D341Med (cell line): ENCODE measurements at regions not wholly inside any gene's neighbourhood (a gene's known extent, or its start where the extent isn't known, plus 50 kb on each side); places are given as distances from the start of the nearest gene placed in this dataset.

Experiments used
- DNase-seq: peaks from one replicate; pipeline ENCODE4 v3.0.0; 2012; ENCODE audit warnings: low spot score

DNA sequence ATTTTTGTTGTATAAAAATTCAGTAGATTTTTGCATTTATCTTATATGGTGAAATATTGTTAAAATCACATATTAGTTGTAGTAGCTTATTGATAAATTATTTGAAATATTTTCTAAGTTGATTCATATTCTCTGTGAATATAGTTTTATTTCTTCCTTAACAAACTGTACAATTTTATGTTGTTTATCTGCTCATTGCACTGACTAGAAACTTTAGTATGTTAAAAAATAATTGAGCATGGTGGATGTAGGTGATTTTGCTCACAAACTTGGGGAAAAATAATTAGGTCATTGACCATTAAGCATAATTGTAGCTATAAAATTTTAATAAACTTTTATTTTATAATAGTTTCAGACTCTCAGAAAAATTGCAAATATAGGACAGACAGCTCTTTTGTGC, 1445.3 kb upstream of the MIR17HG start:
- no peak for DNase-seq

DNA sequence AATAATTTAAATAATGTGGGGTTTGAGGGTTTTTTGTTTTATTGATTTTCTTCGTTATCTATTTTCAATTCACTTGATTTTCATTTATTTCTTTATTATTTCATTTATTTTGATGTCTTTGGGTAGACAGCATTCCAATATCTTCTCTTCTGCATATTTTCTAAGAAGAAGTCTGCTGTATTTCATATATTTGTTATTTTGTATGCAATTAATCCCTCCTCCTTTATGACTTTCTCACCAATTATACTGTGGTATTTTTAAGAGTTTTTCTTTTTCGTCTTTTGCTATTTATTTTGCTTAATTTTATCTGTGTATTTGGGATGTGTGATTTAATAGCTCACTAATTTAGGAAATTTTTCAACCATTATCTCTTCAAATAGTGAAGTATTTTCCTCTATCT, 1444.4 kb upstream of the MIR17HG start:
- DNase-seq: no peak

DNA sequence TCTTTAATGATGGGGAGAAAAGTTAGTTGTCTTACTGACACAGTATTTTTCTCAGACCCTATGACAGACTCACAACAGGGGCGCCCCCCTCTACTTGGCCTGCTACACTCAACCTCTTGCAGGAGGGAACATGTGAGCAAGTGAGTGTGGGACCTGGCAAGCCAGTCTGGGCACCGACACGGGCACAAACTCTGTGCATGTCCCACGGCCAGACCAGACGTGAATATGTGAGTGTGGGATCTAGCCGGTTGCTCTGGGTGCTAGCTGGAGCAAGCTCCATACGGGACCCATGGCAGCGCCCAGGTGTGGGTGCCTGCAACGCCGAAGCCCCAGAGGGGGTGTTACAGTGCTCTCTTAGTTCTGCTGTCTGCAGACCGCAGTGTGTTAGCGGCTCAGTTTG, 1437.3 kb upstream of the MIR17HG start:
- DNase-seq: no peak

DNA sequence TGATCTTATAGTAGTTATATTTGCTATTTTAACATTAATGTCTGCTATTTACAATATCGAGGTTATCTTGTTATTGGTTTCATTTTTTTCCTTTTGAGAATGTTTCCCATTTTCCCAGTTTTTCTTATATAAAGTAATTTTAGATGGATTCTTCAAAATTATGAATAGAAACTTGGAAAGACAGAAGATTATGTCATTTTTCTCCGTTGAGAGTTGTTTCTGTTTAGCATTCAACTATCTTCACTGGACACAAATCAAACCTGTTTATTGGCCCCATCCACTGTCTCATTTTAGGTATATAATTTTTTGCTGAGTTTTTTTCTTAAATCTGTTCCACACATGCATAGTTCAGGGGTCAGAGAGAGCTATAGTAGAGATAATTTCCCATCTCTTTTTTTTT, 1430.9 kb upstream of the MIR17HG start:
- no peak for DNase-seq

DNA sequence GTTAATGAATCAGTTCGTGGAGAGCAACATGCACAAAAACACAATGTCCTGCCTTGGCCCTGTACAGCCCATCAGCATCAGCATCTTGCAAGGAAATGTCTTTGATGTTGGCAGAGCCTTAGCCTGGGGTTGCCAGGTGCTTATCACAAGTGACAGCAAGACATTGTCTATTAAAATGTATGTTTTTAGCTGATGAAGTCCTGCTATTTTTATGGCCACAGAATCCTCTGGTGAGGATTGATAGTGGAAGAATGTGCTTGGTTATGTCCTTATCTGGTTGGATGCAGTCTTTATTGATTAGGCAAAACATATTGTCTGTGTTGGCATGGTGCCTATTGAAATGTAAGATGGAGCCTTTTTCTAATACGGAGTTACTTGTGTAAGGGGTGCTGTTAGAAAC, 1427.0 kb upstream of the MIR17HG start:
- DNase-seq: no peak

DNA sequence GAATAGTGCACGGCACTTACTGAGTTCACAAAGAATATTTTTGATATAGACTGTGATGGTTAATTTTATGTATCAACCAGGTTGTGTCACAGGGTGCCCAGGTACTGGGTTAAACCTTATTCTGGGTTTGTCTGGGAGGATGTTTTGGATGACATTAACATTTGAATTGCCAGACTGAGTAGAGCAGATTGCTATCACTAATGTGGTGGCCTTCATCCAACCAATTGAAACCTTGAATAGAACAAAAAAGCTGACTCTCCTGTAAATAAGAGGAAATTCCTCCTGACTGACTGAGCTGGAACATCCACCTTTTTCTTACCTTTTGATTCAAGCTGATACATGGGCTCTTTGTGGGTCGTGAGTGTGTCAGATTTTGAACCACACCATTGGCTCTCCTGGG, 1424.4 kb upstream of the MIR17HG start:
- no peak for DNase-seq

DNA sequence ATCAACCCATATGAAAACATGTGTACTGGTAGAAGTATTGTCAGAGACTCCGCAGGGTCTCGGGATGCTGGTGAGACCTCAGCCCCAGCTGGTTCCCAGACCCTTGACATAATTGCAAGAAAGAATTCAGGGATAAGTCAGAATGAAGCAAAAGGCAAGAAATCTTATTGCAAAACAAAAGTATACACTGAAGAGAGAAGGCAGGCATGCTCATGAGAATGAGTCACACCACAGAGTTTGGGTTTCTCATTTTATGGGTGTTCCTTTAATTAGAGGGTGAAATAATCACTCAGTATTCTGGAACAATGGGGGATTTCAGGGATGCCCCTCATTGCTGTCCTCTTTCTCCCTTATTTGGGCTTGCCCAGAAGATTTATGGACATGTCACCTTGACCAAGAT, 1423.8 kb upstream of the MIR17HG start:
- DNase-seq: no peak

DNA sequence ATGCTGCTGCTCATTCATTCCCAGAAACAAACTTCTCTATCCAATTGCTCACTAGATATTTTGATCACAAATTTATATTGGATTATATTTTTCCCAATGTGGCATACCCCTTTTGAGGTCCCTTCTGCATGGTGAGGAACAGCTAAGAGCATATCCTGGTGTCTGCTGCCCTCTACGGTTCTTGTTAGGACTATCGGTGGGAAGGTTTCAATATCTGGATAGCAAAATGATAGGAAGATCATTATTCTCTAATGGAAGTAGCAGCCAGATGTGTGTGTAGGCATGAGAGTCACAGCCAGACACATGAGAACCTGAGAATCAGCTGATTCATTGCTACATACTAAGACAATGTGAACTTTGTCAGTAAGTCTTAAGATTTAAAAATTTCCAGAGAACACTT, 1422.4 kb upstream of the MIR17HG start:
- peak; percentile 36 for DNase-seq

DNA sequence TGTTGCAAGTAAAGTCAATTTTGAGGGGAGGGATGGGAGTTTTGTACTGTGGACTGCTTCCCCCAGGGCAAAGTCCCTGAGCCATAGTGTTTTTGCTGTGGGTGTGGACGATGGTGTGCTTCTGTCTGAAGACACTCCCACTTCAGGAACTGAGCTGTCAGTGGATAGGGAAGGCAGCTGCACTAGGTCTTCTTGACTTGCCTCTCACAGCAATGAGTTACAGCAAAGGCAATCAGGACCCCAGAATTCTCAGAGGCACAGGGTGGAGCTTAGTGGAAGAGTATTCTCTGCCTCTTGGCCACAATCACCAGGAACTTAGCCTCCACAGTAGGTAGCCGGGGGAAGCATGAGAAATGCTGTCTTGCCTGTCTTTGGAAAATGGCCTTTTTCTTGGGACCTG, 1416.6 kb upstream of the MIR17HG start:
- no peak for DNase-seq

DNA sequence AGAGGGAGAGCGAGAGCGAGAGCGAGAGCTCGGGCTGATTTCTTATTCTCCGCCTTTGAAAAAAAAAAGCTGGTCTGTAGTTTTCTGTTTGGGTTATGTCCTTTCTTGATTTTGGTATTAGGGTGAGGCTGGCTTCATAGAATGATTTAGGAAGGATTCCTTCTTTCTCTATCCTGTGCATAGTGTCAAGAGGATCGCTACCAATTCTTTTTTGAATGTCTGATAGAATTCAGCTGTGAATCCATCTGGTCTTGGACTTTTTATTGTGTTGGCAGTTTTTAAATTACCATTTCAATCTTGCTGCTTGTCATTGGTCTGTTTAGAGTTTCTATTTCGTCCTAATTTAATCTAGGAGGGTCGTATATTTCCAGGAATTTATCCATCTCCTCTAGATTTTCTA, 1414.6 kb upstream of the MIR17HG start:
- no peak for DNase-seq

DNA sequence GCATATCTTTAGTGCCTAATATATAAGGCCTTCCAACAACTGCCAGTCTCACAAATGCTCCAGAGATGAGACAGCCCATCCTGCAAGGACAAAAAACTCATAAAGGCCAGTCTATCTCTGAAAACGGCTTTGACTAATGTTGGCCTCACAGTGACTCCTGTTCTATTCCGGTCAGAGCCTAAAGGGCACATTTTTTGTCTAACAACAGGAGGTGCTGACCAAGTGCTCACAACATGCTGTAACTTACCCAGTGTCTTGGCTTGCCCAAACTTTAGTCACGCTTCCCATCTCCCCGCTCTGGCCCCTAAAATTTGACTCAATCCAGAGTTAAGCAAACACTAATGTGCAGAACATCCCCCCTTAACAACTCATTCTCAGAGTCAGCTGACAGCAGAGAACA, 1411.2 kb upstream of the MIR17HG start:
- DNase-seq: no peak

DNA sequence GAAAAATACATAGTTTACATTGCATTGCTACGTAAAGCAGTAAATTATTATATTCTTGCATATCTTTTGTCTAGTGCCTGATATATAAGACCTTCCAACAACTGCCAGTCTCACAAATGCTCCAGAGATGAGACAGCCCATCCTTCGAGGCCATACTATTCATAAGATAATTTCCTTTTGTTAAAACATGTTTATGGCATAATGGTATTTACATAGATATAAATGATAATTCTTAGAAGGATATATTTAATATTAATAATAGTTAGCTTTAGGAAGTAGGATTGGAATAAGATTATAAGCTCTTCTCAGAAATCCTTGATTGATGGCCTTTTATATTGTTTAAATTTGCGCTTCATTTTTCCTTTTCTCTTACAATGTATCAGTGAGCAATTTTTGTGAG, 1410.1 kb upstream of the MIR17HG start:
- no peak for DNase-seq

DNA sequence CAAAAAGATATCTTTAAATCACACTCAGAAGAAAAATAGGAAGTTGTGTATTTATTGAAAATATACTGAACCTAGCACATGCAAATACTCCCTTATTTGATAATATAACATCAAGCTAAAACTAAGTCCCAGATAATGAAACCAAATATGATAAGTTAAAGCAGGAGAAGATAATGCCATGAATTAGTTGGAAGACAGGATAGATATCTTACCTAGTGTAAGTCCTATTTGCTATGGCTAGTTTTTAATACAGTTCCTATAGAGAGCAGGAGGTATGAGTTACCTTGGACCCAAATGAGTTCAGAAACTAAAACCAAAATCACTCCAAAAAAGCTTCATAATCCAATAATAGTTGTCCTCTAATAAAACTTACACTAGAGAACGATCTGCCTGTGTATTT, 1407.1 kb upstream of the MIR17HG start:
- no peak for DNase-seq

DNA sequence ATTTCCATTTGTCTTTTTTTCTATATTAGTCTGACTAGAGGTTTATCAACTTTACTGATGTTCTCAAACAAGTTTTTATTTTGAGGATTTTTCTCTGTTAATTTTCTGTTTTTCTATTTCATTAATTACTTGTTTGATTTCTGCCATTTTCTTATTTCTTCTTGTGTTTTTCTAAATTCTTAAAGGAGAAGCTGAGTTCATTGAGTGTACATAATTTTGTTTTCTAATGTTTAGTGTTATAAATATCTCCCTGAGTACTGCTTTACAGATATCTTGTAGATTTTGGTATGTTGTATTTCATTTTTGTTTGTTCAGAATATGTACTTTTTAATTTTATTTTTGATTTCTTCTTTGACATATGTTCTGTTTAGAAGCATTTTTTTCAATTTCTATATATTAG, 1404.3 kb upstream of the MIR17HG start:
- DNase-seq: no peak

DNA sequence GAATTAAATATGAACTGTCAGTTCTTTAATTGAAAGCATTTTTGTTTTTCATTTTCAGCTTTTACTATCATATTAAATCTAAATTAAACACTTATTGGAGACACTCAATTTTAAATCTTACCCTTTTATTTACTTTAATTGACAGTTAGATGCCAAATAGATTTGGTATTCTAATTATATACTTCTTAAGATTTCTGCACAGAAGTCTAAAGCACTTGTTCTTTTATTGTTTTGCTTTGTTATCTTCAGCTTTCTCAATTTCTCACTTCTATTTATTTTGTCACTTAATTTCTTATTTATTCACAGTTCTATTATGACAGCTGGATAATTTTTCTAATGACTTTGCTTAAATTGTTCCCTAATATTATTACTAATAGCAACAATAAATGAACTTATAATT, 1397.3 kb upstream of the MIR17HG start:
- DNase-seq: no peak

DNA sequence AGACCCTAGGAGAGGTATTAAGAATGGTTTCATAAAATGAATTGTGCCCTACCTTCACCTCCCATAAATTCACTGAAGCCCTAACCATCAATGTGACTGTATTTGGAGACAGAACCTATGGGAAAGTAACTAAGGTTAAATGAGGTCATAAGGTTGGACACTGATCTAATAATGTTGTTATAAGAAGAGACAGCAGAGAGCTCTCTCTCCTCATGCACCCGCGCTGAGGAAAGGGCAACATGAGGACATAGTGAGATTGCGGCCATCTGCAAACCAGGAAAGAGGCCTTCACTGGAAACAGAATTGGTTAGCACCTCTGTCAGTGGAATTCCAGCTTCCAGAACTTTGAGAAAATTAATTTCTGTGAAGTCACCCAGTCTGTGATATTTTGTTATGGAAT, 1396.1 kb upstream of the MIR17HG start:
- no peak for DNase-seq

DNA sequence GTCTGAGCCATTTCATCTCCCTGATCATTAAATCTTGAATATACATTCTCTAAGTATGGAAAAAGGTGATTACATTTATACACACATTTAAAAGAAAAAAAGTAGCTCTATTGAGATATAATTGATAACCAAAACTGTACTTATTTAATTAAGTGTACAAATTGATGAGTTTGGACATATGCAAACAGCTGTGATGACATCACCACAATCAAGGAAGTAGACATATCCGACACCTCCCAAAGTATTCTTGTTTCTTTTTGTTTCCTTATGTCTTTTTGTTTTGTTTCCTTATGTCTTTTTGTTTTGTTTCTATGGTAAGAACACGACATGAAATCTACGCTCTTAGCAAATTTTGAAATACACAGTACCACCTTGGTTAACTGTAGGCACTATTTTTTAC, 1393.9 kb upstream of the MIR17HG start:
- no peak for DNase-seq

DNA sequence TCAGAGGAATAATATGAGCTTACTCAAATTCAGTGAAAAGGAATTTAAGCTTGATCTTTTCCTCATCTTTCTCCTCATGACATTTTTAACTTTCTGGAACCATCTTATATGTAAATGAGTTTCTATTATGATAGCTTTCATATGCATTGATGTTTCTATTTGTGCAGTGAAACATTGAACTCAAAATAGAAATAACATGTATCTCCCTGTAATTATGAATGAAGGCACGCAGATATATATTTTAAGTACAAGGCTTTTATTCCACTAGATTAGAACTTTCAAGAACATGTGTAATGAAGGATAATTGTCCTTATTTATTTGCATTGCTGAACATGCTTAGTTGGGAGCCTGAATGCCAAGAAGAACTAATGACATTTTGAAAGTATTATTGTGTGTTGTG, 1391.7 kb upstream of the MIR17HG start:
- DNase-seq: no peak

DNA sequence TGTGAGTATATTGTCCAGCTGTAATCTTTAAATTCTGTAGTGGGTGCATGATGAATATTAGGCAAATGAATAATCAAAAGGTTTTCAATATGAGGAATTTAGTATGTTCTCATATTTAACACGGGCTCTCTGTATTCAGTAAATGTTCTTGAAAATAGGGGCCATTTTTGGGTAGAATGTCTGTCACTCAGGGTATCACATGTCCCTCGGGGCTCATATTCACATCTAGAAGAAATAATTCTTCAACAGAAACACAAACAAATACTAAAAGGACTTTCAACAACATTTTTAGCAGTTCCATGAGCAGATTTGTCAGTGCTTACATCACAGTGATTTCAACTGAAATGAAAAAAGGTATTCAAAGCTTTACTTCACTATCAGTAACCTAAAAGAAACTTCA, 1388.4 kb upstream of the MIR17HG start:
- DNase-seq: no peak

DNA sequence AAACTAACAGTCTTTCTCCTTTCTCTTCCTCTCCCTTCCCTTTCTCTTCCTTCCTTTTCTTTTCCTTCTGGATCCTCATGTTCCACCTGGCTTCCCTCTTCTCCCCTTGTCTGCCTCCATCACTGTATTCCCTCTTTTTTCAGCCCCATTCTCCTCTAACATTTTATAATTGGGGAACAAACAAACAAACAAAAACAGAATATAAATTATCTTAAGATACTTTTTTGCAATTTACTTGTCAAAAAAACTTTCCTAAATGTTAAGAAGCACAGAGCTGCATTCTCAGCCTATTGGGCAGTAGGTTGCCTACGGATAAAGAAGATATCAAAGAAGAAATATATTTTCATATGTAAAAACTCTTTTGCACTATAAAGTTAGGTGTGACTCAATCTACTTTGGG, 1382.2 kb upstream of the MIR17HG start:
- no peak for DNase-seq

DNA sequence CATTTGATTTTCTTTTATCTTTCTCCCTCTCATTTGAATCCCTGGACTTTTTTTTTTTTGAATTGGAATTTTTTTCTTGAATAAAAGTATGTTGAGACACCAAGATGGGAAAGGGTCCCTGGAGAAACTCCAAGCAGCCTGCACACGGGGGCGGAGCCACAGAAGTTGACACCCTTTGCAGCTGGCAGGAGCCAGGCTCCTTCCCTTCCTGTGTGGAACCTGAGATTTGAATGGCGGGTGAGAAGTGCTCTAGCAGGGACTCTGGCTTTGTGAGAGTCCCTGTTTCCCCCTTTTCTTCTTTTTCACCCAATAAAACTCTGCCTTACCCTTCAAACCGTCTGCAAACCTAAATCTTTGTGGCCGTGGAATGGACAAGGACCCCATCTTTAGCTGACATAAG, 1381.0 kb upstream of the MIR17HG start:
- DNase-seq: no peak

DNA sequence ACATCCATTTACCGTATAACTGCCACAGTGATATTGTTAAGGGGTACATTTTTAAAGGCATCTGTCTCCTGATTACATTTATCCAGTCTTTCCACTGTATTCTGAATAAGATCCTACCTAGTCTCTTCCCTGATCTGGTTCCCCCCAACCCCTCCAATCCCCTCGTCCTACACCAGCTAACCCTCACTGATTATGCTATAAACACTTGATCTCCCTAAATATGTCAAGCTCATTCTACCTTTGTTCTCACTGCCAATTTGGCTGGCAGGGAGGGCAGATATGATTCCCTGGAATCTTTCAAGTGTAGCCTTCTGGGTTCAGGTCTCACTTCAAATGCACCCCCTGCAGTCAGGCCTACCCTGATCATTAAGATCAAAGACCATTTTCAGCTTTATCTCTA, 1379.8 kb upstream of the MIR17HG start:
- DNase-seq: no peak

DNA sequence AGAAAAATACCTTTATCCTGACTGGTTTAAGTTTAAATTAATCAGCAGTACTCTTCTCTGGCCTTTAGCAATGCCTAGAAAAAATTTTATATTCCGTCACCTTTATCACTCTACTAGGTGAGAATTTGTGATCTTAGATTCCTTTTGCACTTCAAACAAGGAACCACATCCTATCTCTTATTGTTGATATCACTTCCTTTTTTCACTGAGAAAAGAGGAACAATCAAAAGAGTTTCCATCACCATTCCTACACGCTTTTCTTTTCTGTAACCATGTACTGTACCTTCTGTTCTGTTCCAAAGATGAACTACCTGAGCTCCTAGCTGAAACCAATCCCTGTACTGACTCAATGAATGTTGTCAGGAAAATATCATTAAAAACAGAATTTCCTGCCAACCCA, 1379.0 kb upstream of the MIR17HG start:
- DNase-seq: no peak

DNA sequence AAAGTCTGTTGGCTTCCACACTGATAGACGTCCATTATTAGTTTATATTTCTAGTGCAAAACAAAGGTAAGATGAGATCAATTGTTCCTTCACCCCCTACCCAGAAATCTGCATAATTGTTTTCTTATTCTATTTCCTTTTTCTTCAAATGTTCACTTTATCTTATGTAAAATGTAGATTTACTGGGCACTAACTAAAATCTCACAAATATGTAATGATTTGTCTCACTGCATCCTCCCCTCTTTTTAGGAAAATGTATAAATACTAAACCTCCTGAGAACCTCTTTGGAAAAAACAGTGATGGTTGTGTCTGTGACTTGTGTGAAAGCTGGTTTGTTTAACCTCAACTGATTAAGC, 1377.2 kb upstream of the MIR17HG start:
- DNase-seq: no peak

DNA sequence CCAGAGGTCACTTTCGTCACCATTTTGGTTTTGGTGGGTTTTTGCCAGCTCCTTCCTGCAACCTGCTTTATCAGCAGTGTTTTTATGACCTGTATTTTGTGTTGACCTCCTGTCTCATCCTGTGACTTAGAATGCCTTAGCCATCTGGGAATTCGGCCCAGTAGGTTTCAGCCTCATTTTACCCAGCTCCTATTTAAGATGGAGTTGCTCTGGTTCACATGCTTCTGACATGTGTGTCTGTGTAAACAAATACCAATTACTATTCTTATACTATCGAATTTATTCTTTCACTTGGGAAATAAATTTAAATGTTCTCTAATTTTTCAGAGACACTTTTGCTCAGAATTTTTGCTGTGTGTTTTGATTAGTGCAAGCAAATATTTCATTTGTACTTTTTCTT, 1370.3 kb upstream of the MIR17HG start:
- no peak for DNase-seq

DNA sequence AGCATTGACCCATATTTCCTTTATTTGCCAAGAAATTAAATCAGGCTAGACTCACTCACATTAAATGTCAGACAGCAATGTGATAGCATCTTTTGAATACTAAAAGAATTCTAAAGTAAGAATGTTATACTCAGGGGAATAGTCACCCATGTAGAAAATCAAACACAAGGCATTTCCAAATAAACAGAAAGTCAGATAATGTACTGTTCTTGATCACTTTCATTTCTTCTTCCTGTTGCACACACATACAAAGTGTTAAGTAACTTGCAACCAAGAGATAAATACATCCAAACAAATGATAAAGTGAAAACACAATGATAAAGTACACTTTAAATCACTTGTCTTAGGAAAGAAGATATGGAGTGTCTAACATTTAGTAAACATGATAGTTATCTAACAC, 1366.6 kb upstream of the MIR17HG start:
- DNase-seq: no peak
